Embryonic facial prominence (tissue), 1 donor: ENCODE measurements at regions not wholly inside any gene's neighbourhood (a gene's known extent, or its start where the extent isn't known, plus 50 kb on each side); places are given as distances from the start of the nearest gene placed in this dataset.
"Not testable (repeated sequence)": the region's sequence is repeated elsewhere in the genome, so short reads cannot be mapped to it uniquely, and the experiment has no call there.

ENCODE experiments used
- DNase-seq: peaks from one replicate; pipeline ENCODE4 v3.0.0-alpha.2; 2016; ENCODE audit errors: extremely low spot score

GRCh38 chr15:26261413-26261812 is 398.3 kb upstream of the ATP10A start:
- no peak for DNase-seq

- DNase-seq = no peak
Observed at GRCh38 chr15:26260517-26261133, 397.5 kb upstream of the ATP10A start.

GRCh38 chr15:26259581-26259980 is 396.5 kb upstream of the ATP10A start:
- no peak for DNase-seq

GRCh38 chr15:26244782-26245181 is 381.7 kb upstream of the ATP10A start:
- not testable (repeated sequence) for DNase-seq

GRCh38 chr15:26243382-26243781 is 380.3 kb upstream of the ATP10A start:
- no peak for DNase-seq

- DNase-seq = no peak
Observed at GRCh38 chr15:26242565-26243071, 379.5 kb upstream of the ATP10A start.

- no peak for DNase-seq
Observed at GRCh38 chr15:26235864-26236263, 372.7 kb upstream of the ATP10A start.

- no peak for DNase-seq
Observed at GRCh38 chr15:26234976-26235767, 372.0 kb upstream of the ATP10A start.

- no peak for DNase-seq
Observed at GRCh38 chr15:26232691-26233090, 369.6 kb upstream of the ATP10A start.

GRCh38 chr15:26231096-26231495 is 368.0 kb upstream of the ATP10A start:
- DNase-seq = no peak

GRCh38 chr15:26224266-26224665 is 361.1 kb upstream of the ATP10A start:
- no peak for DNase-seq

GRCh38 chr15:26223720-26224119 is 360.6 kb upstream of the ATP10A start:
- DNase-seq = no peak

GRCh38 chr15:26222781-26223180 is 359.7 kb upstream of the ATP10A start:
- no peak for DNase-seq

- DNase-seq = not testable (repeated sequence)
Observed at GRCh38 chr15:26217043-26217442, 353.9 kb upstream of the ATP10A start.

- DNase-seq = no peak
Observed at GRCh38 chr15:26214290-26214689, 351.2 kb upstream of the ATP10A start.

- DNase-seq = no peak
Observed at GRCh38 chr15:26213427-26213826, 350.3 kb upstream of the ATP10A start.

GRCh38 chr15:26212109-26212508 is 349.0 kb upstream of the ATP10A start:
- DNase-seq = no peak

- DNase-seq = no peak
Observed at GRCh38 chr15:26210980-26211379, 347.9 kb upstream of the ATP10A start.

GRCh38 chr15:26201177-26201858 is 338.2 kb upstream of the ATP10A start:
- no peak for DNase-seq

- DNase-seq = no peak
Observed at GRCh38 chr15:26200427-26200826, 337.3 kb upstream of the ATP10A start.

- no peak for DNase-seq
Observed at GRCh38 chr15:26197719-26198118, 334.6 kb upstream of the ATP10A start.

- DNase-seq = no peak
Observed at GRCh38 chr15:26197060-26197459, 333.9 kb upstream of the ATP10A start.

GRCh38 chr15:26191193-26191592 is 328.1 kb upstream of the ATP10A start:
- no peak for DNase-seq
